Large intestine (tissue), 3 donors: ENCODE measurements at regions not wholly inside any gene's neighbourhood (a gene's known extent, or its start where the extent isn't known, plus 50 kb on each side); places are given as distances from the start of the nearest gene placed in this dataset.

Source experiments
- DNase-seq, 2 donors: peaks; one replicate each; pipeline versions ENCODE4 v3.0.0 to v3.0.0-alpha.2; 2013
- H3K27ac ChIP-seq: one replicate; pipeline ENCODE4 v1.5.1; 2013; ENCODE audit warnings: low read length
- H3K27me3 ChIP-seq: 2 replicates; pipeline ENCODE4 v1.6.1; 2013; ENCODE audit warnings: low read length; ENCODE audit not compliant: control insufficient read depth, insufficient read depth
- H3K36me3 ChIP-seq: 2 replicates; pipeline ENCODE4 v1.6.1; 2013; ENCODE audit warnings: low read length; ENCODE audit not compliant: control insufficient read depth, insufficient read depth
- H3K4me1 ChIP-seq: one replicate; pipeline ENCODE4 v1.6.1; 2013; ENCODE audit warnings: low read length; ENCODE audit not compliant: control insufficient read depth, insufficient read depth
- H3K4me3 ChIP-seq: one replicate; pipeline ENCODE4 v1.5.1; 2013; ENCODE audit warnings: low read length
- H3K9me3 ChIP-seq: one replicate; pipeline ENCODE4 v1.6.1; 2013; ENCODE audit warnings: mild to moderate bottlenecking, low read depth, low read length, moderate library complexity; ENCODE audit not compliant: control insufficient read depth
- WGBS: methylation state at CpG from one replicate; pipeline ENCODE4 v1.1.5; 2013; ENCODE audit warnings: low lambda C conversion rate; ENCODE audit not compliant: insufficient coverage; 5-methylcytosine and 5-hydroxymethylcytosine counted together

DNA sequence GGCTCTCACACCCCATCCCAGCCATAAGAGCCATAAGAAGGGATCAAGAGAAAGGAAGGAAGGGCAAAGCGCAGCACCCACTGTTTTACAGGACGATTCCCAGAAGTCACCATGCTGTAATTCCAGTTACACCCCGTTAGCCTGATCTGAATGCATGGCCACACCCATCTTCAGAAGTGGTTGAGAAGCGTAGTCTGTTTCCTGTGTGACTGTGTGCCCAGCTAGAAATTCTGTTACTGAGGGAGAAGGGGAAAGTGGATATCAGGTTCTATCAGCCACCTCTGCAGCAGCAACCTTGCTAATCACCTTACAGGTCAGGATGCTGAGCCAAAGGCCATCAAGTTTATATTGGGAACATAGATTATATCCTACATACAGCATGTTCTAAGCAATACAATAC, 260.0 kb downstream of the ABHD5 start:
- Histone ChIP-seq H3K27me3 (no peaks in the 10 kb centered on the region), H3K4me1 (peaks cover 18% of the 10 kb centered on the region), H3K36me3 (no peaks in the 10 kb centered on the region), H3K9me3 (no peaks in the 10 kb centered on the region), H3K4me3 (no peak overlapping the region), H3K27ac (no peak overlapping the region)
- no peak for DNase-seq
- no CpG with 5 or more reads among the region's 4 CpGs for WGBS

DNA sequence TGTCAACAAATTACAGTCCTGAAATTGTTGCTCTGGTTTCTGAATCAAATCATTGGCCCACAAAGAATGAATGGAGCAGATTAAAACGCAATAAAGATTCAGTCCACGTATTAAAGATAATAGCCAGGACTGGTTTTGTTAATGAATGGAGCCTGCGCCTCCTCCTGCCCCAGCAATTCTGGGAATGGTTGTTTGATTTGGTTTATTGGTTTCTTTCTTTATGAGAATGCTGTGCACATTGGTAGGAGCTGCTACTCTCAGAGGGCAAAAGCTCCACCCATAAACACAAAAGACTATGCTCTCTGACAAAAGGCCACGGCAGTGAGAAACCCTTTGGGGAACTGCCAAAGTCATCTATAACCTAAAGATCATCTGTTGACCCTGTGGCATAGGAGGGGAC, 261.1 kb downstream of the ABHD5 start:
- no peak for DNase-seq
- H3K36me3 ChIP-seq, result no peaks in the 10 kb centered on the region
- no peak overlapping the region for H3K27ac ChIP-seq
- H3K4me1 ChIP-seq, result peaks cover 18% of the 10 kb centered on the region
- H3K4me3 ChIP-seq, result no peak overlapping the region
- no peaks in the 10 kb centered on the region for H3K27me3 ChIP-seq
- no CpG with 5 or more reads among the region's 4 CpGs for WGBS
- no peaks in the 10 kb centered on the region for H3K9me3 ChIP-seq

DNA sequence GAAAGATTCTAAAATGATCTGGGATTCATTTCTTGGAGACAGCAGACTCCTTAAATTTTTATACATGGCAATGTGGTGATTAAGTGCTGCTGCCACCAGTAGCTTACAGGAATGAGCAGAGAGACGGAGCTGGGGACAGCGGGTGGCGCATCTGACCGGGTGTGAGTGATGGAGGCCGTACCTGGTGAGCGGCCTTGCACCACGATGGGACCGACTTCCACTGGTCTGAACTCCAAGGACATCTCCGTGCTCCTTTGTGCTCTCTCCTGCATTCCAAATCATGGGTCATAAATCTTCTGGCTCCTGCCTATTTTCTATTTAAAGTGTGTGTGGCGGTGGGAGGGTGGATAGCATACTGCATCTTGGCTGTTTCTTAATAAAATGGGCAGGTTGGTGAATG, 262.6 kb downstream of the ABHD5 start:
- no peaks in the 10 kb centered on the region for H3K9me3 ChIP-seq
- H3K36me3 ChIP-seq, result no peaks in the 10 kb centered on the region
- H3K27me3 ChIP-seq, result no peaks in the 10 kb centered on the region
- no peak overlapping the region for H3K4me3 ChIP-seq
- peaks cover 21% of the 10 kb centered on the region for H3K4me1 ChIP-seq
- WGBS, result 50% methylated on average over 2 of the region's 10 CpGs
- peak overlapping the region; percentile 69 for H3K27ac ChIP-seq
- DNase-seq, result no peak

DNA sequence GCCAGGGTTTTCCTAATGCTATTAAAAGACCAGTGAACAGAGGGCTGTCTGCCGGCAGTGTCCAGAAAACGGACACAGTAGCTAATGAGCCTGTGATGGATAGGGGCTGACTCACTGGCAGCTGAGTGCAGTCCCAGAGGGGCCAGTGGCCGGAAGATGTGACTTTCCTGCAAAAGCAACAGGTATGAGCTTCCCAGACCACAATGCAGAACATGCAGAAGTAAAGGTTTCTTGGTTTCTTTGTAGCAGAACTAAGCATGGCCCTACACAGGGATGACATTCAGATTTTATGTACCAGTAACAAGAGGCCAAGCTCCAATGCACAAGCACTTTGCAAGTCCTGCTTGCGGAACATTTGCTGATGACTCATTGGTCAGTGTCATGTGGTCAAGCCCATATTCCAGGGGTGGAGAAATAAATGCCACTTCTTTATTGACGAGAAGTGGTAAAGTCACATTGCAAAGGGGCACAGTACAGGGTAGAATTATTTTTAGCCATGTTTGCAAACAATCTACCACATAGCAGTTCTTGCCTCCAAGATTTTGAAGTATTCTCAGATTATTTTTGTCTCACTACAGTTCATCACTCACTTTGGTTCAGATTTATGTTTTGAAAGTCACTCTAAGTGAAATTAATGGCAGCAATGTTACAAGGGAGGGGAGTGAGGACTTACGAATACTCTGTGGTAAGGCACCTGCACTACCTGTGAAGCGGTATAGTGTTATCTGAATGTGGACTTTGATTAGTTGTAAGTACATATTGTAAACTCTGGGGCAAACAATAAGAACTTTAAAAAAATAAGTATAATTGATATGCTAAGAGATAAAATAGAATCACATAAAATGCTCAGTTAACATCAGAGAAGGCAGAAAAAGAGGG, 263.3 kb downstream of the ABHD5 start:
- Histone ChIP-seq H3K9me3 (no peaks in the 10 kb centered on the region), H3K27ac (peak overlapping the region; percentile 69), H3K4me1 (peaks cover 21% of the 10 kb centered on the region), H3K27me3 (no peaks in the 10 kb centered on the region), H3K4me3 (no peak overlapping the region), H3K36me3 (no peaks in the 10 kb centered on the region)
- WGBS, result 0% methylated on average over 2 of the region's 7 CpGs
- peak; percentile 68 to 82 for DNase-seq

DNA sequence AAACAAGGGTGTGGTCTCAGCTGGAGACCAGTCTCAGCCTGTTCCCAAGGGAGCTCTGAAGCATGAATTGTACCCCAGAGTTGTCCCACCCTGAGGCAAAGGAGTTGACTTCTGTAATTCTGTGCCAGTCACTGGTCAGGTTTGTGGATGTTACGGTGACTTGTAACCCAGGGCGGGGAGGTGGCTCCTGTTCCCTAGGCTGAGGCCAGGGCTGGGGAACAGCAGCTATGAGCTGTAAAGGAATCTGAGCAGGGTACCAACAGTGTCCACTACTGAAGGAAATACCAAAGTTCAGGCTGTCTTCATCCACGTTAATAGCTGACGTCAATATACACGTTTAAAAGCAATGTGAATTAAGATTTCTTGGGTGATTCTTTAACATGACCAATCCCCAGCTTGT, 266.2 kb downstream of the ABHD5 start:
- Histone ChIP-seq H3K27me3 (no peaks in the 10 kb centered on the region), H3K4me3 (no peak overlapping the region), H3K27ac (no peak overlapping the region), H3K4me1 (peaks cover 21% of the 10 kb centered on the region), H3K9me3 (no peaks in the 10 kb centered on the region), H3K36me3 (no peaks in the 10 kb centered on the region)
- no CpG with 5 or more reads among the region's 5 CpGs for WGBS
- DNase-seq, result peak in 1 of 2 donors; percentile 33

DNA sequence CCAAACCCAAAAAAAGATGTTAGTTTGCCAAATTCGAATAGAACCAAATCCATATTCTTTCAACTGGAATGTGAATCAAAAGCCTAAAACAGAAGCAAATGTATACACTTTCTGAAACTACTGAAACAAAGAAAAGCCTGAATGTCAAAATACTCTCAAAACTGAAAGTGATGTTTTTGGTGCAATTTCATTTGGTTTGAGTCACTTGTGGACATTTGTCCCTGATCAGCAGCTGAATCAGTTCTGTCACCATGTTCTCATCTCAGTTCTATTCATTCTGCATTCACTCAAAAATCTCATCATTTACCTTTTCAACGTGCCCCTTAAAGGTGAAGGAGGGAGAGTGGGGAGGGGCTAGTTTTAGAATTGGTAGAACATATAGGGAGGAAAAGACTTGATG, 266.8 kb downstream of the ABHD5 start:
- DNase-seq, result no peak
- 100% methylated on average over 1 of the region's 2 CpGs for WGBS
- H3K27me3 ChIP-seq, result no peaks in the 10 kb centered on the region
- H3K36me3 ChIP-seq, result no peaks in the 10 kb centered on the region
- H3K4me3 ChIP-seq, result no peak overlapping the region
- H3K27ac ChIP-seq, result no peak overlapping the region
- H3K4me1 ChIP-seq, result peaks cover 21% of the 10 kb centered on the region
- no peaks in the 10 kb centered on the region for H3K9me3 ChIP-seq

DNA sequence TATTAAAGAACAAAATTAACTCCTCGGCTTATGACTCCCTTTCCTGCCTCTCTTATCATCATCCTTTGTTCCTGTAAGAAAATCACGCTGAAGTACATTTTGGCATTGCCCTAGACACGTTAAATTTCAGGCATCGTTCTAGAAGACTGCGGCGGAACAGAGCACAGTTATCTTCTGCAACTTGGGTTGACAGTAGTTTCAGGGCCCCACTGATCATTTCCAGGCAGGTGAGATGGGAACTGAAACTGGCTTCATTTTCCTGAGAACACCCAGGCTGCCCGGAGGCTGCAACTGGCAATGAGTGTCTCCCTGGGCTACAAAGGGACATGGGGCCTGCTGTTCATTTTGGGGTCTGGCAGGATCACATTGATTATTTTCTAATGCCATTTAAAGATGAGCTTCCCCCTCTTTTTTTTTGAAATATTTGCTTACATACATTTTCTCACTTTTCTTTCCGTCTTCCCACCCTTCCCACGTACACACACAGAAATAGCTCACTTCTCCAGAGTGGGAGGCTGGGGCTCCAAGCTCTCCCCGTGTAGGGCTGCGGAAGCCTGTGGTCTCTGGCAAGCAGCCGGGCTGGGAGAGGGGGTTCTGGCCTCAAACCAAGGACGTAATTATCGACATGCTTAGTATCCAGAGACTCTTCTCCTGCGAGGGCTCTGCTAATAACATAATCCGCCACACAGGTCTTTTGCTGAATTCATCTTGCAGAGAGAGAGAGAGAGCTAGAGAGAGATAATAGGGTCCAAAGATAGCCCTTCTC, 267.4 kb downstream of the ABHD5 start:
- H3K4me3 ChIP-seq, result no peak overlapping the region
- peaks cover 17% of the 10 kb centered on the region for H3K4me1 ChIP-seq
- H3K36me3 ChIP-seq, result no peaks in the 10 kb centered on the region
- 85% methylated on average over 4 of the region's 16 CpGs for WGBS
- no peak overlapping the region for H3K27ac ChIP-seq
- H3K9me3 ChIP-seq, result no peaks in the 10 kb centered on the region
- H3K27me3 ChIP-seq, result no peaks in the 10 kb centered on the region
- DNase-seq, result no peak

DNA sequence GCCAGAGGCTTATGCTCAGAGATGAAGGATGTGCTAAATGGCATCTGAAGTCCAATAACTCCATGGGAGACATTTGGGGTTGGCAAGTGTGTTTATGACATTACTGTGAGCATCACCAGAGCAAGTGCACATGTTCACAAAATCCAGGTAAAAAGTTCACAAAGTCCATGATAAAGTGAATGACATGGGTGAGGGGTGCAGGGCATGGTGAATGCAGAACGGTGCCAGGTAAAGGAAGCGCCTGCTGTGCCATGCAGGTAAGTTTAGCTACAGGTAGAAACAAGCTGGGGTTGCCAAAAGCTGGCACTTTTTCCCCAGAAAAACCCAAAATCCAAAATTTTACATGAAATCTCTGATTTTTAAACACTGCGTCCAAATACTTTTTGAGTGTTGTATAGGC, 268.2 kb downstream of the ABHD5 start:
- Histone ChIP-seq H3K36me3 (no peaks in the 10 kb centered on the region), H3K4me3 (no peak overlapping the region), H3K27me3 (no peaks in the 10 kb centered on the region), H3K4me1 (peaks cover 9% of the 10 kb centered on the region), H3K9me3 (no peaks in the 10 kb centered on the region), H3K27ac (no peak overlapping the region)
- no peak for DNase-seq
- 100% methylated on average over 1 of the region's 3 CpGs for WGBS

DNA sequence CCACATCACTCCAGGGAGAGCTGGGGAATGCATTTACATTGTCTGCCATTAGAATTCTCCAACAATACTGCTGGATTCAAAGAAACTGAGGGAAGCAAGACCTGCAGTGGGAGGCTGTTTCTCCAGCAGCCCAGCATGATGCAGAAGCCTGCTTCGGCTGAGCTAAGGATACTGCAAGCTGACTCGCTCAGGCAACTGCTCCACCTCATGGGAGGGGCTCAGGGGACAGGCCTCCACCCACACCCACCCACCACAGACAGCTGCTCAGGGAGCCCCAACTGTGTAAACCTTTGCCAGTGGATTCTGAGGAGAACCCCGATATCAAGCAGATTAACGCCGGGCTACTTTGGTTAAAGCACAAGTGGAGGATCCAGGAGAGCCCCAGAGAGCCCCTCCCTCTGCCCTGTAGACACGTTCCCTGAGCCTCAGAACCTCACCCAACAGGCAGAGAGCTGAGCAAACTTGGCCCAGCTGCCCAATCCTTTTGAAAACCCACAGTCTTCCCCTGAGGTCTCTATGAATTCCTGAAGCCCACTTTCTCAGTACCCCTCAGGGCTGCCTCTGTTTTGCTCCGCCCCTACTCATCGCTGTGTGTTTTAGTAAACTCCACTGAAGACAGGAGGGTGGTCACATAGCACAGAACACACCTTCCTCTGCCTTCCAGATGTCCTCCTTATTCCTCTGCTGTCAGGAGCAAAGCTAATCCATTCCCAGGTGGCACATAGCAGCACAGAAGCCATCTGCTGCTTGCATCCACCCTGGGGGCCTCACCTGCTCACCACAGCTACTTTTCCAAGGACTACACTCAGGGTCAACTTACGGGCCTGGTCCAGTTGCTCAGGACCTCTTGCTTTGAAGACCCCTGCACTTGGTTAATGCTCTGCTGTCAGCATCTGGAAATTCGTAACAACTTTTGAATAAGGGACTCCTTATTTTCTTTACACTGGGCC, 269.0 kb downstream of the ABHD5 start:
- WGBS, result 100% methylated on average over 1 of the region's 10 CpGs
- Histone ChIP-seq H3K27ac (no peak overlapping the region), H3K27me3 (peaks cover 3% of the 10 kb centered on the region), H3K36me3 (no peaks in the 10 kb centered on the region), H3K9me3 (no peaks in the 10 kb centered on the region), H3K4me1 (peaks cover 5% of the 10 kb centered on the region), H3K4me3 (no peak overlapping the region)
- DNase-seq, result peak in 1 of 2 donors; percentile 31

DNA sequence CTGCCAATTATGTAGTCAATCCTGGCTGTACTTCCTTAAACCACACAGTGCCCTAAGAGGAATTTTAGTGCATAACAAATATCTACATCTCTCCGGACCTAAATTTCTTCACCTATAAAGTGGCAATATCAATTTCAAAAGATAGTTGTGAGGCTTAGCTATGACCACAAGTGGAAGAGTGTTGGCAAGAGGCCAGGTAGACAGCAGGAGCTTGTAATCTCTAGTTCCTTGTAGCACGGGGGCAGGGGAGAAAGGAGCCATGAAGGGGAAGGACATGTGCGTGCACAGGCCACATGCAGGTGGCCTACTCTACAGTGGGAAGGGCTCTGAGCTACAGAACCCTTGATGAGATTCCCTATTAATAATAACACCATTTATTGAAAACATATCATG, 269.7 kb downstream of the ABHD5 start:
- peaks cover 3% of the 10 kb centered on the region for H3K4me1 ChIP-seq
- whole genome bisulfite sequencing, result no CpG with 5 or more reads among the region's 3 CpGs
- H3K9me3 ChIP-seq, result no peaks in the 10 kb centered on the region
- no peak overlapping the region for H3K4me3 ChIP-seq
- no peaks in the 10 kb centered on the region for H3K36me3 ChIP-seq
- H3K27me3 ChIP-seq, result peaks cover 3% of the 10 kb centered on the region
- DNase-seq, result peak; percentile 29 to 55
- H3K27ac ChIP-seq, result no peak overlapping the region
